Liver (tissue), 3 donors: ENCODE measurements at regions not wholly inside any gene's neighbourhood (a gene's known extent, or its start where the extent isn't known, plus 50 kb on each side); places are given as distances from the start of the nearest gene placed in this dataset.

Source experiments
- EGR1 ChIP-seq, 2 donors: IDR thresholded peaks; 2 replicates each; pipeline ENCODE4 v1.6.1; 2016 to 2018; ENCODE audit warnings: antibody characterized with exemption in 2 of 2, low read depth in 2 of 2
- GABPA ChIP-seq, 2 donors: IDR thresholded peaks in 1 of 2; conservative IDR thresholded peaks in 1 of 2; 2 replicates each; pipeline ENCODE4 v1.6.1; 2016; ENCODE audit warnings: antibody characterized with exemption in 2 of 2, mild to moderate bottlenecking in 1 of 2, moderate library complexity in 1 of 2
- JUND ChIP-seq, 2 donors: IDR thresholded peaks; 2 replicates each; pipeline ENCODE4 v1.6.1; 2016; ENCODE audit warnings: antibody characterized with exemption in 2 of 2
- RAD21 ChIP-seq, 2 donors: IDR thresholded peaks; 2 replicates each; pipeline ENCODE4 v1.6.1; 2016; ENCODE audit warnings: antibody characterized with exemption in 2 of 2, mild to moderate bottlenecking in 2 of 2
- RXRA ChIP-seq, 2 donors: IDR thresholded peaks; 2 replicates each; pipeline ENCODE4 v1.6.1; 2017 to 2018; ENCODE audit warnings: antibody characterized with exemption in 2 of 2, mild to moderate bottlenecking in 1 of 2
- TAF1 ChIP-seq: conservative IDR thresholded peaks from 2 replicates; pipeline ENCODE4 v1.6.1; 2016; ENCODE audit warnings: antibody characterized with exemption, mild to moderate bottlenecking
- YY1 ChIP-seq: IDR thresholded peaks from 2 replicates; pipeline ENCODE4 v1.6.1; 2016; ENCODE audit warnings: antibody characterized with exemption, mild to moderate bottlenecking
- ZBTB33 ChIP-seq: IDR thresholded peaks from 2 replicates; pipeline ENCODE4 v1.6.1; 2016; ENCODE audit warnings: antibody characterized with exemption
- TF ChIP-seq, protein P1 (sequence below): fragments of 150-350 bp; IDR thresholded peaks from 2 replicates; pipeline ENCODE4 v1.5.1; 2017; ENCODE audit warnings: improper control_type of control experiment, low read depth, low read length; ENCODE audit not compliant: missing input control
- TF ChIP-seq, protein P2 (sequence below): IDR thresholded peaks from 2 replicates; pipeline ENCODE4 v1.6.1; 2016; ENCODE audit warnings: antibody characterized with exemption, mild to moderate bottlenecking
- donor health status: healthy.
- donor health status: healthy.

DNA sequence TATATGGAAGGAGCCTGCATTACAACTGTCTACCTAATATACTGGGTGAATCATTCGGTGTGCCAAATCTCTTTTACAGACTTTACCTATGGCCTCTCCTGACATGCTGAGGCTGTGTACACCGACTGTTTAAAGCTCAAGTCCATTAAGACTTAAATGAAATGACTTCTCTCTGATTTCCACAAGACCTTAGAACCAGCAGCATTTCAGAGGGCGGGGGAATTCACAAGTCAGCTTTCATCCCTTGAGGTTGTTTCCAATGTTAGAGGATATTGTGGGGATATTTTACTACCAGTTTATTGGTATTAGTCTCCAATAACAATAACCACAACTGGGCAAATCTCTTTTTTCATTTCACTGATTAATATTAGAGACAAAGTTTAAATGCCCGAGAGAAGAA is 87.1 kb upstream of the IKZF1 start:
- TF ChIP-seq, protein P1, sequence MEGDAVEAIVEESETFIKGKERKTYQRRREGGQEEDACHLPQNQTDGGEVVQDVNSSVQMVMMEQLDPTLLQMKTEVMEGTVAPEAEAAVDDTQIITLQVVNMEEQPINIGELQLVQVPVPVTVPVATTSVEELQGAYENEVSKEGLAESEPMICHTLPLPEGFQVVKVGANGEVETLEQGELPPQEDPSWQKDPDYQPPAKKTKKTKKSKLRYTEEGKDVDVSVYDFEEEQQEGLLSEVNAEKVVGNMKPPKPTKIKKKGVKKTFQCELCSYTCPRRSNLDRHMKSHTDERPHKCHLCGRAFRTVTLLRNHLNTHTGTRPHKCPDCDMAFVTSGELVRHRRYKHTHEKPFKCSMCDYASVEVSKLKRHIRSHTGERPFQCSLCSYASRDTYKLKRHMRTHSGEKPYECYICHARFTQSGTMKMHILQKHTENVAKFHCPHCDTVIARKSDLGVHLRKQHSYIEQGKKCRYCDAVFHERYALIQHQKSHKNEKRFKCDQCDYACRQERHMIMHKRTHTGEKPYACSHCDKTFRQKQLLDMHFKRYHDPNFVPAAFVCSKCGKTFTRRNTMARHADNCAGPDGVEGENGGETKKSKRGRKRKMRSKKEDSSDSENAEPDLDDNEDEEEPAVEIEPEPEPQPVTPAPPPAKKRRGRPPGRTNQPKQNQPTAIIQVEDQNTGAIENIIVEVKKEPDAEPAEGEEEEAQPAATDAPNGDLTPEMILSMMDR = no peak
- no peak for TF ChIP-seq RXRA (IDR thresholded peaks at IDR 0.05)
- no peak for TF ChIP-seq ZBTB33
- TF ChIP-seq JUND (IDR thresholded peaks at IDR 0.05) = no peak
- TF ChIP-seq RAD21 (IDR thresholded peaks at IDR 0.05) = no peak
- TF ChIP-seq YY1 = no peak
- TF ChIP-seq TAF1 = no peak
- TF ChIP-seq, protein P2, sequence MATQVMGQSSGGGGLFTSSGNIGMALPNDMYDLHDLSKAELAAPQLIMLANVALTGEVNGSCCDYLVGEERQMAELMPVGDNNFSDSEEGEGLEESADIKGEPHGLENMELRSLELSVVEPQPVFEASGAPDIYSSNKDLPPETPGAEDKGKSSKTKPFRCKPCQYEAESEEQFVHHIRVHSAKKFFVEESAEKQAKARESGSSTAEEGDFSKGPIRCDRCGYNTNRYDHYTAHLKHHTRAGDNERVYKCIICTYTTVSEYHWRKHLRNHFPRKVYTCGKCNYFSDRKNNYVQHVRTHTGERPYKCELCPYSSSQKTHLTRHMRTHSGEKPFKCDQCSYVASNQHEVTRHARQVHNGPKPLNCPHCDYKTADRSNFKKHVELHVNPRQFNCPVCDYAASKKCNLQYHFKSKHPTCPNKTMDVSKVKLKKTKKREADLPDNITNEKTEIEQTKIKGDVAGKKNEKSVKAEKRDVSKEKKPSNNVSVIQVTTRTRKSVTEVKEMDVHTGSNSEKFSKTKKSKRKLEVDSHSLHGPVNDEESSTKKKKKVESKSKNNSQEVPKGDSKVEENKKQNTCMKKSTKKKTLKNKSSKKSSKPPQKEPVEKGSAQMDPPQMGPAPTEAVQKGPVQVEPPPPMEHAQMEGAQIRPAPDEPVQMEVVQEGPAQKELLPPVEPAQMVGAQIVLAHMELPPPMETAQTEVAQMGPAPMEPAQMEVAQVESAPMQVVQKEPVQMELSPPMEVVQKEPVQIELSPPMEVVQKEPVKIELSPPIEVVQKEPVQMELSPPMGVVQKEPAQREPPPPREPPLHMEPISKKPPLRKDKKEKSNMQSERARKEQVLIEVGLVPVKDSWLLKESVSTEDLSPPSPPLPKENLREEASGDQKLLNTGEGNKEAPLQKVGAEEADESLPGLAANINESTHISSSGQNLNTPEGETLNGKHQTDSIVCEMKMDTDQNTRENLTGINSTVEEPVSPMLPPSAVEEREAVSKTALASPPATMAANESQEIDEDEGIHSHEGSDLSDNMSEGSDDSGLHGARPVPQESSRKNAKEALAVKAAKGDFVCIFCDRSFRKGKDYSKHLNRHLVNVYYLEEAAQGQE = no peak
- TF ChIP-seq EGR1 (IDR thresholded peaks at IDR 0.05; ENCODE audit: low read depth in 2 of 2) = no peak
- no peak for TF ChIP-seq GABPA (IDR thresholded peaks at IDR 0.05 in 1 of 2, conservative IDR thresholded peaks at IDR 0.05 in 1 of 2)
